Iris pigment epithelial cell (primary cell): ENCODE measurements at regions not wholly inside any gene's neighbourhood (a gene's known extent, or its start where the extent isn't known, plus 50 kb on each side); places are given as distances from the start of the nearest gene placed in this dataset.

ENCODE experiments used
- DNase-seq: peaks from one replicate; pipeline ENCODE4 v3.0.0-alpha.2; 2011; ENCODE audit warnings: low read depth

GRCh38 chr12:123041042-123041531, 60.6 kb downstream of the ARL6IP4 start:
- DNase-seq: no peak

GRCh38 chr12:123040106-123040505, 59.6 kb downstream of the ARL6IP4 start:
- no peak for DNase-seq

GRCh38 chr12:123038966-123039365, 58.5 kb downstream of the ARL6IP4 start:
- no peak for DNase-seq

GRCh38 chr12:123038486-123038885, 58.0 kb downstream of the ARL6IP4 start:
- no peak for DNase-seq

- no peak for DNase-seq
Observed at GRCh38 chr12:123037791-123038190, 57.3 kb downstream of the ARL6IP4 start.

GRCh38 chr12:123036466-123037285, 56.2 kb downstream of the ARL6IP4 start:
- DNase-seq: no peak

- no peak for DNase-seq
Observed at GRCh38 chr12:123035841-123036240, 55.4 kb downstream of the ARL6IP4 start.

- peak; percentile 76 for DNase-seq
Observed at GRCh38 chr12:123034865-123035264, 54.4 kb downstream of the ARL6IP4 start.

- DNase-seq: no peak
Observed at GRCh38 chr12:123034022-123034541, 53.6 kb downstream of the ARL6IP4 start.

GRCh38 chr12:123033392-123034021, 53.0 kb downstream of the ARL6IP4 start:
- DNase-seq: no peak

- DNase-seq: no peak
Observed at GRCh38 chr12:123032736-123033391, 52.4 kb downstream of the ARL6IP4 start.
